Upper lobe of left lung (tissue), 4 donors: ENCODE measurements at regions not wholly inside any gene's neighbourhood (a gene's known extent, or its start where the extent isn't known, plus 50 kb on each side); places are given as distances from the start of the nearest gene placed in this dataset.

Experiments
- CTCF ChIP-seq, 6 experiments: fragments of 450-650 bp in 4 of 6; fragments of 200-600 bp in 2 of 6; sonication (generic) in 2 of 6; IDR thresholded peaks; one replicate each; pipeline ENCODE4 v1.5.1; 2016 to 2019; ENCODE audit warnings: antibody characterized with exemption in 6 of 6
- EP300 ChIP-seq, 4 donors: sonication (generic); formaldehyde crosslinking; IDR thresholded peaks; one replicate each; pipeline ENCODE4 v1.5.1; 2017; ENCODE audit warnings: antibody characterized with exemption in 4 of 4, control low read depth in 2 of 4
- POLR2A ChIP-seq, 4 donors: fragments of 450-650 bp; IDR thresholded peaks; one replicate each; pipeline ENCODE4 v1.5.1; 2016 to 2017; ENCODE audit warnings: antibody characterized with exemption in 4 of 4, mild to moderate bottlenecking in 2 of 4
- POLR2AphosphoS5 ChIP-seq, 2 donors: sonication (generic); formaldehyde crosslinking; IDR thresholded peaks; one replicate each; pipeline ENCODE4 v1.5.1; 2017; ENCODE audit warnings: antibody characterized with exemption in 2 of 2

GRCh38 chr2:236848501-236848900 is 237.2 kb upstream of the COPS8 start:
- TF ChIP-seq CTCF (IDR thresholded peaks at IDR 0.05) (no peak), POLR2A (IDR thresholded peaks at IDR 0.05) (no peak), POLR2AphosphoS5 (IDR thresholded peaks at IDR 0.05) (no peak), EP300 (IDR thresholded peaks at IDR 0.05) (no peak)
